ENCODE measurements at regions not wholly inside any gene's neighbourhood (a gene's known extent, or its start where the extent isn't known, plus 50 kb on each side); places are given as distances from the start of the nearest gene placed in this dataset.
"Not testable (repeated sequence)": the region's sequence is repeated elsewhere in the genome, so short reads cannot be mapped to it uniquely, and the experiment has no call there.

GRCh38 chrX:113804291-113804690 is 779.6 kb upstream of the HTR2C start:
- no peak overlapping the region for H3K4me3 ChIP-seq (ENCODE audit: low read length)
- DNase-seq (ENCODE audit: low read depth, low spot score), result no peak

- H3K4me3 ChIP-seq (ENCODE audit: low read length), result no peak overlapping the region
- no peak for DNase-seq (ENCODE audit: low read depth, low spot score)
Measured at GRCh38 chrX:113802837-113803236, 781.0 kb upstream of the HTR2C start.

GRCh38 chrX:113800955-113801354 is 782.9 kb upstream of the HTR2C start:
- no peak overlapping the region for H3K4me3 ChIP-seq (ENCODE audit: low read length)
- no peak for DNase-seq (ENCODE audit: low read depth, low spot score)

GRCh38 chrX:113793563-113793962 is 790.3 kb upstream of the HTR2C start:
- no peak overlapping the region for H3K4me3 ChIP-seq (ENCODE audit: low read length)
- DNase-seq (ENCODE audit: low read depth, low spot score), result no peak

GRCh38 chrX:113790987-113791386 is 792.9 kb upstream of the HTR2C start:
- H3K4me3 ChIP-seq (ENCODE audit: low read length), result no peak overlapping the region
- DNase-seq (ENCODE audit: low read depth, low spot score), result no peak

- H3K4me3 ChIP-seq (ENCODE audit: low read length); DNase-seq (ENCODE audit: low read depth, low spot score): not testable (repeated sequence)
Measured at GRCh38 chrX:113784754-113785153, 799.1 kb upstream of the HTR2C start.

- H3K4me3 ChIP-seq (ENCODE audit: low read length), result no peak overlapping the region
- DNase-seq (ENCODE audit: low read depth, low spot score), result no peak
Measured at GRCh38 chrX:113770806-113771205, 813.1 kb upstream of the HTR2C start.

GRCh38 chrX:113770071-113770470 is 813.8 kb upstream of the HTR2C start:
- H3K4me3 ChIP-seq (ENCODE audit: low read length), result no peak overlapping the region
- no peak for DNase-seq (ENCODE audit: low read depth, low spot score)

GRCh38 chrX:113759422-113759821 is 824.5 kb upstream of the HTR2C start:
- no peak for DNase-seq (ENCODE audit: low read depth, low spot score)

GRCh38 chrX:113747274-113747973 is 836.5 kb upstream of the HTR2C start:
- DNase-seq (ENCODE audit: low read depth, low spot score), result no peak
- no peak overlapping the region for H3K4me3 ChIP-seq (ENCODE audit: low read length)

More at GRCh38 chrX:113759422-113759821, 824.5 kb upstream of the HTR2C start:
- no peak overlapping the region for H3K4me3 ChIP-seq (ENCODE audit: low read length)

- H3K4me3 ChIP-seq (ENCODE audit: low read length), result no peak overlapping the region
- DNase-seq (ENCODE audit: low read depth, low spot score), result no peak
Measured at GRCh38 chrX:113743069-113743468, 840.8 kb upstream of the HTR2C start.

- no peak overlapping the region for H3K4me3 ChIP-seq (ENCODE audit: low read length)
- DNase-seq (ENCODE audit: low read depth, low spot score), result peak; percentile 51
Measured at GRCh38 chrX:113741744-113742143, 842.1 kb upstream of the HTR2C start.

- H3K4me3 ChIP-seq (ENCODE audit: low read length), result no peak overlapping the region
- no peak for DNase-seq (ENCODE audit: low read depth, low spot score)
Measured at GRCh38 chrX:113728937-113729336, 854.9 kb upstream of the HTR2C start.

- DNase-seq (ENCODE audit: low read depth, low spot score), result peak; percentile 84
- H3K4me3 ChIP-seq (ENCODE audit: low read length), result peak overlapping the region; percentile 25
Measured at GRCh38 chrX:113726898-113727297, 857.0 kb upstream of the HTR2C start.

GRCh38 chrX:113726466-113726865 is 857.4 kb upstream of the HTR2C start:
- H3K4me3 ChIP-seq (ENCODE audit: low read length), result peak overlapping the region; percentile 25
- DNase-seq (ENCODE audit: low read depth, low spot score), result no peak

- no peak overlapping the region for H3K4me3 ChIP-seq (ENCODE audit: low read length)
- DNase-seq (ENCODE audit: low read depth, low spot score), result no peak
Measured at GRCh38 chrX:113726009-113726408, 857.9 kb upstream of the HTR2C start.

GRCh38 chrX:113699939-113700338 is 859.3 kb upstream of the AMOT start:
- H3K4me3 ChIP-seq (ENCODE audit: low read length), result no peak overlapping the region
- no peak for DNase-seq (ENCODE audit: low read depth, low spot score)

GRCh38 chrX:113675278-113675677 is 834.6 kb upstream of the AMOT start:
- DNase-seq (ENCODE audit: low read depth, low spot score), result no peak
- H3K4me3 ChIP-seq (ENCODE audit: low read length), result no peak overlapping the region

- no peak overlapping the region for H3K4me3 ChIP-seq (ENCODE audit: low read length)
- no peak for DNase-seq (ENCODE audit: low read depth, low spot score)
Measured at GRCh38 chrX:113651306-113651705, 810.7 kb upstream of the AMOT start.

GRCh38 chrX:113644426-113644825 is 803.8 kb upstream of the AMOT start:
- H3K4me3 ChIP-seq (ENCODE audit: low read length), result no peak overlapping the region
- no peak for DNase-seq (ENCODE audit: low read depth, low spot score)

GRCh38 chrX:113634565-113634964 is 793.9 kb upstream of the AMOT start:
- H3K4me3 ChIP-seq (ENCODE audit: low read length), result no peak overlapping the region
- no peak for DNase-seq (ENCODE audit: low read depth, low spot score)

Data from Jurkat, Clone E6-1 (cell line).